ENCODE measurements at regions not wholly inside any gene's neighbourhood (a gene's known extent, or its start where the extent isn't known, plus 50 kb on each side); places are given as distances from the start of the nearest gene placed in this dataset.
A peak's percentile ranks its signal among the peaks of the same experiment; 100 is the strongest.

DNA sequence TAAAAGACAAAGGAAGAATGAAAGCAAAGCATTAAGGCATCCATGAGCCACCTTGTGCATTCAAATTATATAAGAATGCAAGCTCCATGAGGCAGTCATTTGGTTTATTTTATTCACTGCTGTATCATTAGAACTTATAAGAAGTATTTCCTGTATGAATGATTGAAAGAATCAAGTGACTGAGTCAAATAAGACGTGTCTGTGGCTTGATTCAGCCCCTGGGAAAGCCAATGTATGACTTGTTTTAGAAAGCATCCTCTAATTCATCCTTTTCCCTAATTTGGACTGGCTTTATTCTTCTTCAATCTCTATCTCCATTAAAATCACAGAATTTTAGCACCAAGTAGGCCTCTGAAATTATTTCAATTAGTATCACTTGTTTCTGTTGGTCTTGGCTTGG, 461.1 kb downstream of the LPIN1 start:
- H3K4me3 ChIP-seq (ENCODE audit: low read depth, low read length) = no peak overlapping the region
- DNase-seq (ENCODE audit: low read depth) = no peak

DNA sequence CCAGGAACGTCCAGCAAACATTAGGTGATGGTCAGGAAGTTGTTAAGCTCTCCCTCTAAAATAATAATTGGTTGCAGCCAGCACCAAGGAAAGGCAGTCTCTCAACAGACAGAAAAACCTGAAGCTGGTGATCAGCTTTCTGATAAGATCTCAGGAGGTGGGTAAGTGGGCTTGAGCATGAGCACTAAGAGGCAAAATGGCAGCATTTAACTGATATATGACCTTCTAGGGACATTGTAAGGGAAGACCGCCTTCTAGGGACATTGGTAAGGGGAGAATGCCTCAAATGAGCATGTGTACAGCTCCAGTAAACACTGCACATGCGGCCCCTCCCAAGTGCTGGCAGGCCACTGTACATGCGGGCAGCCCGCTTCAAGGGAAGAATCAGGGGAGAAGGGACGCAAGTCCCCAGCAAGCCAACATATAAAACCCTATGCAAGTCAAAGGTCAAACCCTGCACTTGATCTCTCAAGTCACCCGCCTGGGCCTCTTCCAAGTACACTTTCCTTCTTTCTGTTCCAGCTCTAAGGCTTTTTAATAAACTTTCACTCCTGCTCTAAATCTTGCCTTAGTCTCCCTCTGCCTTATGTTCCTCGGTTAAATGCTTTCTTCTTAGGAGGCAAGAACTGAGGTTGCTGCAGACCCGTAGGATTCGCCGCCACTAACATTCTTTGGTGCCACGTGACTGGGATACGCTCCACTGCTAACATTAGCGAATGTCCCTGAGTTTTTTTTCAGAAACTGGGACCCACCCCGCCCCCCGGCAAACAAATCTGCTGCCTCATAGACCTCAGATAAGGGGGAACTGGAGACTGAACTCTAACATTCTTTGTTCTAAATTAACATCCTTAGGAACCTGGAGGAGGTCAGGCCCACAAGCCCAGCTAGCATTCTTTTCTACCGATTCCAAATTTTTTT, 463.8 kb downstream of the LPIN1 start:
- no peak for DNase-seq (ENCODE audit: low read depth)
- H3K4me3 ChIP-seq (ENCODE audit: low read depth, low read length) = no peak overlapping the region

DNA sequence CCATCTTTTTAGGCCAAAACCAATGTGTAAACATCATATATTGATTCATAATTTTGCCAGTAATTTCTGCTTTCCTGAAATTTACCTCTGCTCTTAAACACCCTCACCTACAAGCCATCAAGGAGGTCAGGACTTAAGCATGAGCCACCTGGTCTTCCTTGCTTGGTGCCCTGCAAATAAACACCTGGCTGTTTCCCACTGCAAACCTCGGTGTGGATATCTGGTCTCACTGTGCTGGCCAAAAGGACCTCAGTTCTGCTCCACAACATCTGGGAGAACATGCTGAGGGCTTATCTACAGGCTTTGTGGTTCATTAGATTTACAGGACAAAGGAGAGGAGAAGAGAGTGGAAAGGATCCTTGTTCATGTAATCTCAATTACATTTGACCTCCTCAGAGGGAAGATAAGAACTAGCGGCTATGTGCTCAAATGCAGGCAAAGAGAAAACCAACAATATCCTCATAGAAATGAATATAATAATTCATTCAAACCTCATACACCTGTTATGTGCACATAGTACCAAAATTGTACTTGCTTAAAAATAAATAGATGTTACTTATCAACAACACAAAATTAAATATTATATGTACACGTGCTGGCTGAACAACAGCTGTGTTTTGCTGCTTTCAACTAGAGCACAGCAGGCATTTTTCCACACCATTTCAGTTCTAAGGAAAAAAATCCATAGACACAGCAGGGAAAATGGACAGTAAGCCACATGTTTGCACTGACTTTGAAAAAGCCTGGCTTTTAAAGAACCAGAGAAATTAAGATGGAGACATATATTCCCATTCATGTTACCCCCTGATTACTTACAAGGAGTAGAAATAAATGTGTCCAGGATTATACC, 465.1 kb downstream of the LPIN1 start:
- DNase-seq (ENCODE audit: low read depth) = no peak

DNA sequence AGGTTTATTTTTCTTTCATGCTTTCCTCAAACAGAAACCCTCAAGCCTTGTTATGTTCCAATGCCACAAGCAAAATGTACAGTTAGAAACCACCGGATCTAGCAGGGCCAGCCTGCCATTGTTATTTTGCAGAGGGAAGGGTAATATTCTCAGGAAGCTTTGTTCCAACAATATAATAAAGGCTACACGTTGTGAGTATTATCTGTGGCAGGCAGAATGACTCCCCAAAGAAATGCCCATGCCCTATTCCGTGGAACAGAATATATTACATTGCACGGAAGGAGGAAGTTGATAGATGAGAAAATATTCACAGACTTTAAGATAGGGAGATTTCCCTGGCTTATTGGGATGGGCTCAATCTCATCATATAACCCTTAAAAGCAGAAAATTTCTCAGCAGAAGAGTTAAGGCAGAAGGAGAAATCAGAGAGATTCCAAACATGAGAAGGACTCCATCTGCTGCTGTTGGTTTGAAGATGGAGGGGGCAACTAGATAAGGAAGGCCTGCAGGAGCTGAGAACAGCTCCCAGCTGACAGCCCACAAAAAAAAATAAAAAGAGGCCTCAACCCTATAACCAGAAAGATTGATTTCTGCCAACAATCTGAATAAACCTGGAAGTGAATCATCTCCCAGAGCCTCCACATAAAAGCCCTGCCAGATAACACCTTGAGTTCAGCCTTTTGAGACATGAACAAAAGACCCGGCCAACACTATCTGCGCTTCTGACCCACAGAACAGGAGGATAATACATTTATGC, 466.6 kb downstream of the LPIN1 start:
- no peak overlapping the region for H3K4me3 ChIP-seq (ENCODE audit: low read depth, low read length)
- DNase-seq (ENCODE audit: low read depth) = no peak

More for the DNA sequence above, 465.1 kb downstream of the LPIN1 start:
- no peak overlapping the region for H3K4me3 ChIP-seq (ENCODE audit: low read depth, low read length)

DNA sequence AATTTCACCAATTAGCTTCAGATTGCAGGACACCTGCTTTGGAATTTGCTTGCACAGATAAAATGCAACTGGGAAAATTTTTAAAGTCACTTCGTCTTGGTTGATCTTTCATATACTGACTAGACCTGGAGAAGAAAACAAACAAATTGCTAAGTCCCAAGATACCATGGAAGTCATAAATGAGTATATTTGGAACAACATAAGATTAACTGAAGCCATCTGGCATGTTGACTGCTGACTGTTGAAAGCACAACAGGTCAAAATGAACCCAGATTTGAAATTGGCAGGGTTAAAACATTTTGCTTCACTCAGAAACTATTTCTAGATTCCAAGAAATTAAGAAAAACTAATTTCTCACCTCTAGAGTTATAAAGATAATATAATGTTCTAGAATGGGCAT, 470.7 kb downstream of the LPIN1 start:
- no peak for DNase-seq (ENCODE audit: low read depth)

DNA sequence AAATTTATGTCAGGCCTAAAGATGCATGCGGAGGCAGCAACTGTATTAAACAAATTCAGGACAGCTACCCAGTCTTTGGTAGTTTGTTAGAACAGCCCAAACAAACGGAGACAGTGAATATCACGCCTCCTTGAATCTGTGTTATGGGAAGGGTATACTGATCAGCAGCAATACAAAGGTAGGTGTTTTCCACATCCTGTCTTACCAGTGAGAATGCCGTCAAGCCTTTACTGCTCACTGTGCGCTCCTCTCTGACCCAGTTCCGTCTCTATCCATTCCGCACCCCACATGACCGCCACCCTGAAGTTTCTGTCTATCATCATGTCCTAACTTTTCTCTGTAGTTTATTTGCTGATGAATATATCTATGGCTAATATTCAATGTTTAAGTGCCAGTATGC, 473.3 kb downstream of the LPIN1 start:
- H3K4me3 ChIP-seq (ENCODE audit: low read depth, low read length) = no peak overlapping the region
- no peak for DNase-seq (ENCODE audit: low read depth)

More for the DNA sequence above, 470.7 kb downstream of the LPIN1 start:
- no peak overlapping the region for H3K4me3 ChIP-seq (ENCODE audit: low read depth, low read length)

DNA sequence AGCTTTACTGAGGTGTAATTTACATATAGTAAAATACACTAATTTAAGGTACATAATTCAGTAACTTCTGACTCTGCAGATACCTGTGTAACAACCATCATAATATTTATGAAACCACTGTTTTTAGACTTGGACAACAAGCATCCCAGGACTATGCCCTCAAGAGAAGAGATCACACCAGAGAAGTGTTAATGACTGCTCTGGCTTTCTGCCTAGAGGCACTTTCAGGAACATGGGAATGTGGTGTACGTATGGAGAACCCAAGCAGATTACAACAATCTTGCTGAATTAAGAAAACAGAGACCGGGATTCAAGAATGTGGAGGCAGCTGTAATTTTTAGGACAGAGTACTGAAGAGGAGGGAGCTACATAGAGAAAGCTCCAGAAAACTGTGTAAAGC, 475.2 kb downstream of the LPIN1 start:
- no peak for DNase-seq (ENCODE audit: low read depth)
- H3K4me3 ChIP-seq (ENCODE audit: low read depth, low read length) = no peak overlapping the region

DNA sequence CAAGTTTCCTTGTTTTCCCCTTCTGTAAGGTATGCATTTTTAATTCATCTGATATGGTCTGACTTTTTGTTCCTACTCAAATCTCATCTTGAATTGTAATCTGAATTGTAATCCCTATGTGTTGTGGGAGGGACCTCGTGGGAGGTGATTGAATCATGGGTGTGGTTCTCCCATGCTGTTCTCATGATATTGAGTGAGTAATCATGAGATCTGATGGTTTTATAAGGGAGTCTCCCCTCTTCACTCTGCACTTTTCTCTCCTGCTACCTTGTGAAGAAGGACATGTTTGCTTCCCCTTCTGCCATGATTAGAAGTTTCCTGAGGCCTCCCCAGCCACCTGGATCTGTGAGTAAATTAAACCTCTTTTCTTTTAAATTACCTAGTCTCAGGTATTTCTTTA, 476.1 kb downstream of the LPIN1 start:
- DNase-seq (ENCODE audit: low read depth) = no peak

DNA sequence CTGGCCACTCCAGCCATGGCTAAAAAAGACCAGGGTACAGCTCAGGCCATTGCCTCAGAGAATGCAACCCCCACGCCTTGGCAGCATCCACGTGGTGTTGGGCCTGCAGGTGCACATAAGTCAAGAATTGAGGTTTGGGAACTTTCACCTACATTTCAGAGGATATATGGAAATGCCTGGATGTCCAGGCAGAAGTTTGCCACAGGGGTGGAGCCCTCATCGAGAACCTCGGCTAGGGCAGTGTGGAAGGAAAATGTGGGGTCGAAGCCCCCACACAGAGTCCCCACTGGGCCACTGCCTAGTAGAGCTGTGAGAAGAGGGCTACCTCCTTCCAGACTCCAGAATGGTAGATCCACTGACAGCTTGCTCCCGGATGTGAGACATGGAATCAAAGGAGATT, 477.3 kb downstream of the LPIN1 start:
- no peak for DNase-seq (ENCODE audit: low read depth)

More for the DNA sequence above, 476.1 kb downstream of the LPIN1 start:
- no peak overlapping the region for H3K4me3 ChIP-seq (ENCODE audit: low read depth, low read length)

DNA sequence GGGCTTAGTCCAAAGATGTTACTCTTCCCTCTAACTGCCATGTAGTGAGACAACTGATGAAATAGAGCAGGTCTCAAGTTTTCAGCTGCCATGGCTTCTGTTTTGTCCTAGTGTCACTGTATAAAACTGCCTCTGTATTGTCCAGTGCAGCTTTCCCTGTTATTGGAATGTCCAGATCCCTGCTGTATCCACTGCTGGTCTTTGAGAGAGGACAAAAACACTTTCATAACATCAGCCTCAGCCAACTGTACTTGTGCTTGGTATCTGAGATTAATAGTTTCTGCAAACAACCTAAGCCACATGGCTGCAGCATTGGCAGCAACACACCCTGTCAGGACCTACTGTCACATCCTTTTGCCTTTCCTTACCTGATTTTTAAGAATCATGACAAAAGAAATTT, 480.2 kb downstream of the LPIN1 start:
- DNase-seq (ENCODE audit: low read depth) = no peak
- no peak overlapping the region for H3K4me3 ChIP-seq (ENCODE audit: low read depth, low read length)

More for the DNA sequence above, 477.3 kb downstream of the LPIN1 start:
- H3K4me3 ChIP-seq (ENCODE audit: low read depth, low read length) = no peak overlapping the region

DNA sequence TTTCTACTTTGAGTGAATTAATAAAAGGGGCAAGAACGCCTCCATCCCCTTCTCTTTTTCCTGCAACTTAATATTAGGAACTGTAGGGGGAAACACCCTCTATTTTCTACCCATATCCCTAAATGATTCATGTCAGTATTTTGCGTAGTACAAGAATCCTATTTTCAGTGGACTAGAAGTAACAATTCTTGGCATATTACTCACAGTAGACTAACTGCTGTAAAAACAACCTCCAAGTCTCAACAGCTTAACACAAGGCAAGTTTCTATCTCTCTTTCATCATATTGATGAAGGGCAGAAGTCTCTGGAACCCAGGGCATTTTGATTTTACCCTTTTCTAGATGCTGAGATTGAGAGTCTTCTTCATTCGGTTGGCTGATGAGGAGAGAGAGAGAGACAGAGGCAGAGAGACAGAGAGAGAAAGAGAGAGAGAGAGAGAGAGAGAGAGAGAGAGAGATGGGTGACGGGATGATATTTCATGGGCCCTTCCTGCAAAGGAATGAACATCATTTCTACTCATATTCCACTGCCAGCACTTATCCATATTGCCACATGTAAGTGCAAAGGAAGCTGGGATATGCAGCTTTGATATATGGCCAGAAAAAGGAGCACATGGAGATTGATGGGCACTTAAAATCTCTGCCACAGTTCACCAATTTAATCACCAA, 481.6 kb downstream of the LPIN1 start:
- no peak overlapping the region for H3K4me3 ChIP-seq (ENCODE audit: low read depth, low read length)

DNA sequence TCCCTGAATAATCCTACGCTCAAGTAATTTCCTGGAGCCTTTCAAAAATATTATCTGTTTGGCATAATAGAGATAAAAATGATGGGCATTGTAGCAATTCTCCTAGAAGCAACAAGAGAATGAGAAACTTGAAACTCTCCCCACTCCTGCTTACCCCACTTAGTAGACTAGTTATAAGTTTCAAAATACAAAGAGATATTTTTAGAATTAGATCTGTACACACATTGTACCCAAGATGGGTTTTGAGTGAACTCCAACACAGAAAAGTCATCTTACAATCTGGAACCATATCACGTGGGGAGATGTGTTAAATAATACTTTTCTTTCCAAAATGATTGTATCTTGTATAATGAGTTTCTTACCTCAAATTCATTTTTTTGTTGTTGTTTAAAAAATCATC, 484.9 kb downstream of the LPIN1 start:
- no peak for DNase-seq (ENCODE audit: low read depth)

More for the DNA sequence above, 481.6 kb downstream of the LPIN1 start:
- peak; percentile 50 for DNase-seq (ENCODE audit: low read depth)

DNA sequence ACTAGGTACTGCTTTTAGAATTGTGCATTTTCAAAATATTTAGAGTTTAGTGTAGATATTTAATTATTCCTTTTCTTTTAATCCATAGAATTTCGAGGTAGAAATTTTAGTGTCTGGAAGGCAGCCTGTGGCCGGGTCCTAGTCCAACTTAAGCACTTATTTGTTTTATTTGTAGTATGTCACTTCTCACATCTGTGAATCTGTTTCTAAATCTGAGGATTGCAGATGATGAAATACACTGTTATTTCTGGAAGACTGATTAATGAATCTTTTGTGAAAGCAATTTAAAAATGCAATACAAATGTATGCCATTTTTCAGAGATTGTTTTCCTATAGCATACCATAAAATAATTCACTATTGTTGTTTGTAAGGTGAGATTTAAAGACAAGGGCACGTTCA, 483.9 kb upstream of the TRIB2 start:
- H3K4me3 ChIP-seq (ENCODE audit: low read depth, low read length) = no peak overlapping the region
- DNase-seq (ENCODE audit: low read depth) = no peak

More for the DNA sequence above, 484.9 kb downstream of the LPIN1 start:
- H3K4me3 ChIP-seq (ENCODE audit: low read depth, low read length) = no peak overlapping the region

DNA sequence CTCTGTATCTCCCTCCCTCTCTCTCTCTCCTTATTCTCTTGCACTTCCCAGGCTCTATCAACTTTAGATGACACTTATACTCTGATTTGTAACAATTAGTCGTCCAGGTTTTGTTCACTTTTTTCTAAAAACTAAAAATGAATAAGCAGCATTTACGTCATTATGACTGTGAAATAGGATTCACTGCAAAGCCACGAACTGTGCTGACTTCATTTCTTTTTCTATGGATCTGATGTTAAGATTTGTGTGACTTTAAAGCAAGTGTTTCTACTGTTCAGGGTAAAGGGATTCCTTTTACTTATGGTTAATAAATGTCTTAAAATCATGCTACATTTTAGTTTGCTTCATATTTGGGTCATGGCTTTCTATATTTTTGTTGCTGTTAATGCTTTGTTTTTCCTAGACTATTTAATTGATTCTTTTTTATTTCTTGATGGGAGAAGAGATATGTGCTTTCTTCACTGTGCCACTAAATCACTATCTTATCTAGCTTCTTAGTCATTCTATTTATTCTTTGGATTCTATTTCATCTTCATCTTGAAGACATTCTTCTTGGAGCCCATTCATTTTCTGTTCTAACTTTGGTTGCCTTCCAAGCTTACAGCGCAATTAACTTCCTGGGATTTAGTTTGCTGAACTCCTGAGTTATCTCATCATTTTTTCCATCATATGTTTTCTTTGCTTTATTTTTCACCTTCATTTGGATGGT, 480.4 kb upstream of the TRIB2 start:
- DNase-seq (ENCODE audit: low read depth) = no peak
- H3K4me3 ChIP-seq (ENCODE audit: low read depth, low read length) = no peak overlapping the region

DNA sequence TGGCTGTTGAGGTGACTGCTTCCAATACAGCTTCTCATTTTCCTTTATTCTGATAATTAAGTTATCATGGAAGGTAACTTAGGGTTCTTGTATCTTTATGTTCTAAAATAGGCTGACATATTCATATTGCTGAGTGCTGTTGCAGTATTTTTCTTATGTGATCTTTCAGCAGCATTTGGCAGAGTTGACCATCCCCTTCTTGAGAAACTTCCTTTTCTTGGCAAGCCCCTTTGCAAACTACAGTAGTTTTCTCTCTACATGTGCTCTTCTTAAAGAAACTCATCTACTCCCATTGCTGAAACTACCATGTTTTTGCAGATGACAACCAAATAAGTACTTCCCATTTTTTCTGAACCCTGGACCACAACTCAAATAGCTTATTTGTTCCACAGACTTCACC, 476.5 kb upstream of the TRIB2 start:
- no peak overlapping the region for H3K4me3 ChIP-seq (ENCODE audit: low read depth, low read length)
- no peak for DNase-seq (ENCODE audit: low read depth)

DNA sequence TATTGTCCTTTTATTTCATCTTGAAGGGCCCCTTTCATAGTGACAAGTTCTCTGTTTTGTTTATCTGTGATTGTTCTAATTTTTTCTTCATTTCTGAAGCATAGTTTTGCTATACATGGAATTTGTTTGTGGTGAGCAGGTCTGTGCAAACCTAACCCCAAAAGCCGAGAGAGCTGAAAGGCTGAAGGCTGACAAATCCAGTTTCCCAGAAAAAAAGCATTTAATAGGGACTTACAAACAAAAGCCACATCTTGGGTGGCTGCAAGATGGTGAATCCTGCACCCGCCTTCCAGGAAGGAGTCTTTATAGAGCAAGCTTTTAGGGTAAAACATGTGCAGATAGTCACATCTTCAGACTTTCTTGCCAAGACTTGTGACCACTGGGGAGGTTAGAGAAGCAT, 473.4 kb upstream of the TRIB2 start:
- DNase-seq (ENCODE audit: low read depth) = no peak
- no peak overlapping the region for H3K4me3 ChIP-seq (ENCODE audit: low read depth, low read length)

DNA sequence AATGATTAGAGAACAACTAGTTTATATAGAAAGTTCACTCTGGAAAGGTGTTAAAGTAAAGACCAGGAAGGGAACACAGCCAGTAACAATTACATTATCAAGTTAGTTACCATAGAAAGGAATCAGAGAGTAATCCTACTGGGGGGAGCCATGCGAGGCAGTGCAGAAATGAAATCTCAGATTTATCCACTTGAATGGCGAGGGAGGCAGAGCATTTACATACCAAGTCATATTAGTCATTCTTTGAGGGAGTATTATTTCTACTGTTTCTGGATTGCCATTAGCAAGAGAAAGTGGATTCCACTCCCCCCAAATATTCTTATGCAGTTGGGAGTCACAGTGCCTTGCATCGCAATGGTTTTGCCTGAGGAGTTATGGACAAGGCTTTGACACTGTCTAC, 472.7 kb upstream of the TRIB2 start:
- DNase-seq (ENCODE audit: low read depth) = no peak
- no peak overlapping the region for H3K4me3 ChIP-seq (ENCODE audit: low read depth, low read length)

DNA sequence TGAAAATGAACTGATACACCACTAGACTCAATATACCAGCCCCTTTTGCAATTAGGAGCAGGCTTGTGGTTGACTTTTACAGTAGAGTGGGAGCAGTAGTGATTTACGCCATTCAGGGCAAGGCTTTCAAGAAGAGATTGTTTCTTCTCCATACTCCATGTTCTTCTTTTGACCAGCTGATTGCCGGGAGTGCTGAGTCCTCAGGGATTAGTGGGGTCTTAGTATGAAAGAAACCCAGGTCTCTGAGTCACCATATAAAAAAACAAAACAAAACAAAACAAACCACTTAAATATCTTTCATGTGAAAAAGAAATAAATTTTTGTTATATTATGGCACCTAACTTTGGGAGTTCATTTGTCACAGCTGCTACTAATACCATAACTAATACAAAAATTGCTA, 465.6 kb upstream of the TRIB2 start:
- peak; percentile 58 for DNase-seq (ENCODE audit: low read depth)
- no peak overlapping the region for H3K4me3 ChIP-seq (ENCODE audit: low read depth, low read length)

DNA sequence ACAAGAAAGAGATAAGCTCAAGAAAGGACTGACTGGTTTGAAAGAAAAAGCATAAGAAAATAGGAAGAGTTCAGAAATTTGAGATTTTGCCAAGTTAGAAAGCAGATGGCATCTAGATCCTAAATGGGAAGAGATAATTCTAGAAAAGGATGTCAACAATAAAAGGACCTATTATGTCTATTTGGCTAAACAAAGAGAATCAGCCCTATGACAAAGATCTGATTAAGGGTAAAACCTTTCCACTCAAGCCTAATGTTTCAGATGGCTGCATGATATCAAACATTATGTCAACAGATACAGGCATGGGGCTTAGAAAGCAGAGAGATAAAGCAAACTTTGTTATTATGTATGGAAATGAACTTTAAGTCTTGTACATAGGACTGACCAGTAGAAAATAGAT, 465.0 kb upstream of the TRIB2 start:
- no peak overlapping the region for H3K4me3 ChIP-seq (ENCODE audit: low read depth, low read length)
- no peak for DNase-seq (ENCODE audit: low read depth)
